GM19240 (cell line): ENCODE measurements at regions not wholly inside any gene's neighbourhood (a gene's known extent, or its start where the extent isn't known, plus 50 kb on each side); places are given as distances from the start of the nearest gene placed in this dataset.

Experiments
- DNase-seq: peaks from one replicate; pipeline ENCODE4 v3.0.0; 2011; ENCODE audit warnings: low spot score; ENCODE audit not compliant: insufficient read length

- DNase-seq, result no peak
These were observed 112.3 kb upstream of the IRF2BP2 start for GRCh38 chr1:234722270-234722704.

GRCh38 chr1:234721476-234722269, 111.7 kb upstream of the IRF2BP2 start:
- no peak for DNase-seq

GRCh38 chr1:234720709-234721441, 110.9 kb upstream of the IRF2BP2 start:
- no peak for DNase-seq

GRCh38 chr1:234719454-234720251, 109.7 kb upstream of the IRF2BP2 start:
- DNase-seq, result no peak

GRCh38 chr1:234718496-234719453, 108.8 kb upstream of the IRF2BP2 start:
- no peak for DNase-seq

- no peak for DNase-seq
These were observed 107.0 kb upstream of the IRF2BP2 start for GRCh38 chr1:234716908-234717375.

- DNase-seq, result no peak
These were observed 105.5 kb upstream of the IRF2BP2 start for GRCh38 chr1:234715252-234716014.

GRCh38 chr1:234713859-234714258, 103.9 kb upstream of the IRF2BP2 start:
- DNase-seq, result no peak

- DNase-seq, result no peak
These were observed 103.5 kb upstream of the IRF2BP2 start for GRCh38 chr1:234713440-234713839.

GRCh38 chr1:234712891-234713305, 102.9 kb upstream of the IRF2BP2 start:
- DNase-seq, result no peak

GRCh38 chr1:234710936-234711724, 101.2 kb upstream of the IRF2BP2 start:
- no peak for DNase-seq

GRCh38 chr1:234710381-234710780, 100.4 kb upstream of the IRF2BP2 start:
- no peak for DNase-seq

- no peak for DNase-seq
These were observed 99.7 kb upstream of the IRF2BP2 start for GRCh38 chr1:234709473-234710228.

GRCh38 chr1:234708700-234709395, 98.9 kb upstream of the IRF2BP2 start:
- no peak for DNase-seq

GRCh38 chr1:234707641-234708040, 97.7 kb upstream of the IRF2BP2 start:
- DNase-seq, result no peak

- DNase-seq, result no peak
These were observed 97.0 kb upstream of the IRF2BP2 start for GRCh38 chr1:234706931-234707330.

GRCh38 chr1:234706199-234706598, 96.2 kb upstream of the IRF2BP2 start:
- DNase-seq, result no peak

- DNase-seq, result no peak
These were observed 95.6 kb upstream of the IRF2BP2 start for GRCh38 chr1:234705615-234706014.
